ENCODE measurements at regions not wholly inside any gene's neighbourhood (a gene's known extent, or its start where the extent isn't known, plus 50 kb on each side); places are given as distances from the start of the nearest gene placed in this dataset.
"Not testable (repeated sequence)": the region's sequence is repeated elsewhere in the genome, so short reads cannot be mapped to it uniquely, and the experiment has no call there.

GRCh38 chr4:49218931-49219330, 232.9 kb downstream of the CWH43 start:
- Mint-ChIP-seq H3K9me3 (peaks cover 25 to 47% of the 10 kb centered on the region in 2 donors), H3K36me3 (peaks cover 26% of the 10 kb centered on the region)
- H3K4me1 Mint-ChIP-seq; H3K4me1 ChIP-seq (ENCODE audit: control insufficient read depth, insufficient read depth, low read length); H3K4me3 Mint-ChIP-seq; H3K27me3 ChIP-seq (ENCODE audit: control insufficient read depth, insufficient read depth, low read length); H3K4me3 ChIP-seq (ENCODE audit: low read length); intact Hi-C loops (cut with micrococcal nuclease); H3K27ac ChIP-seq (ENCODE audit: low read length); DNase-seq; H3K36me3 ChIP-seq (ENCODE audit: control insufficient read depth, insufficient read depth, low read length); H3K27me3 Mint-ChIP-seq (ENCODE audit: low read depth in 2 of 2); H3K27ac Mint-ChIP-seq; ATAC-seq: not testable (repeated sequence)
- peaks cover 13% of the 10 kb centered on the region for H3K9me3 ChIP-seq (ENCODE audit: control insufficient read depth, insufficient read depth, low read length)

GRCh38 chr4:49219489-49220225, 233.6 kb downstream of the CWH43 start:
- peaks cover 10% of the 10 kb centered on the region for H3K9me3 ChIP-seq (ENCODE audit: control insufficient read depth, insufficient read depth, low read length)
- H3K27ac ChIP-seq (ENCODE audit: low read length); intact Hi-C loops (cut with micrococcal nuclease); H3K36me3 ChIP-seq (ENCODE audit: control insufficient read depth, insufficient read depth, low read length); H3K4me3 Mint-ChIP-seq; DNase-seq; H3K4me1 ChIP-seq (ENCODE audit: control insufficient read depth, insufficient read depth, low read length); H3K4me3 ChIP-seq (ENCODE audit: low read length); H3K27me3 Mint-ChIP-seq (ENCODE audit: low read depth in 2 of 2); ATAC-seq; H3K27me3 ChIP-seq (ENCODE audit: control insufficient read depth, insufficient read depth, low read length); H3K27ac Mint-ChIP-seq; H3K4me1 Mint-ChIP-seq: not testable (repeated sequence)
- Mint-ChIP-seq H3K36me3 (peaks cover 26% of the 10 kb centered on the region), H3K9me3 (peaks cover 24 to 45% of the 10 kb centered on the region in 2 donors)
- 51% methylated on average over 4 of the region's 4 CpGs for WGBS (ENCODE audit: insufficient coverage)

- intact Hi-C loops (cut with micrococcal nuclease), result no loop called here
- 49% methylated on average over 4 of the region's 4 CpGs for WGBS (ENCODE audit: insufficient coverage)
Measured at GRCh38 chr4:49221209-49221608, 235.1 kb downstream of the CWH43 start.

GRCh38 chr4:49222810-49223209, 236.7 kb downstream of the CWH43 start:
- H3K27ac Mint-ChIP-seq; H3K4me1 Mint-ChIP-seq; H3K27me3 ChIP-seq (ENCODE audit: control insufficient read depth, insufficient read depth, low read length); H3K27me3 Mint-ChIP-seq (ENCODE audit: low read depth in 2 of 2); H3K4me1 ChIP-seq (ENCODE audit: control insufficient read depth, insufficient read depth, low read length); DNase-seq; H3K4me3 Mint-ChIP-seq; intact Hi-C loops (cut with micrococcal nuclease); H3K36me3 ChIP-seq (ENCODE audit: control insufficient read depth, insufficient read depth, low read length); H3K4me3 ChIP-seq (ENCODE audit: low read length); ATAC-seq; H3K9me3 ChIP-seq (ENCODE audit: control insufficient read depth, insufficient read depth, low read length); H3K27ac ChIP-seq (ENCODE audit: low read length): not testable (repeated sequence)
- Mint-ChIP-seq H3K36me3 (peaks cover 26% of the 10 kb centered on the region), H3K9me3 (peaks cover 20 to 35% of the 10 kb centered on the region in 2 donors)
- WGBS (ENCODE audit: insufficient coverage), result no CpG with 5 or more reads among the region's 1 CpG

More at GRCh38 chr4:49221209-49221608, 235.1 kb downstream of the CWH43 start:
- Mint-ChIP-seq H3K4me3 (no peak overlapping the region), H3K9me3 (peaks cover 20 to 41% of the 10 kb centered on the region in 2 donors), H3K27ac (no peak overlapping the region), H3K36me3 (peaks cover 26% of the 10 kb centered on the region), H3K27me3 (ENCODE audit: low read depth in 2 of 2) (no peaks in the 10 kb centered on the region), H3K4me1 (no peaks in the 10 kb centered on the region)
- no peak for DNase-seq
- H3K36me3 ChIP-seq (ENCODE audit: control insufficient read depth, insufficient read depth, low read length), result no peaks in the 10 kb centered on the region
- no peak overlapping the region for H3K27ac ChIP-seq (ENCODE audit: low read length)
- H3K27me3 ChIP-seq (ENCODE audit: control insufficient read depth, insufficient read depth, low read length), result no peaks in the 10 kb centered on the region
- TF ChIP-seq CTCF (IDR thresholded peaks at IDR 0.05), result no peak
- peaks cover 8% of the 10 kb centered on the region for H3K9me3 ChIP-seq (ENCODE audit: control insufficient read depth, insufficient read depth, low read length)
- no peaks in the 10 kb centered on the region for H3K4me1 ChIP-seq (ENCODE audit: control insufficient read depth, insufficient read depth, low read length)
- H3K4me3 ChIP-seq (ENCODE audit: low read length), result no peak overlapping the region
- ATAC-seq, result no peak

- H3K27me3 ChIP-seq (ENCODE audit: control insufficient read depth, insufficient read depth, low read length); ATAC-seq; H3K9me3 ChIP-seq (ENCODE audit: control insufficient read depth, insufficient read depth, low read length); H3K27ac Mint-ChIP-seq; H3K27me3 Mint-ChIP-seq (ENCODE audit: low read depth in 2 of 2); H3K4me1 ChIP-seq (ENCODE audit: control insufficient read depth, insufficient read depth, low read length); H3K4me3 ChIP-seq (ENCODE audit: low read length); DNase-seq; H3K4me3 Mint-ChIP-seq; H3K4me1 Mint-ChIP-seq; H3K27ac ChIP-seq (ENCODE audit: low read length); H3K36me3 ChIP-seq (ENCODE audit: control insufficient read depth, insufficient read depth, low read length); intact Hi-C loops (cut with micrococcal nuclease): not testable (repeated sequence)
- Mint-ChIP-seq H3K9me3 (peaks cover 16 to 19% of the 10 kb centered on the region in 2 donors), H3K36me3 (peaks cover 16% of the 10 kb centered on the region)
- 85% methylated on average over 6 of the region's 6 CpGs for WGBS (ENCODE audit: insufficient coverage)
Measured at GRCh38 chr4:49226216-49226866, 240.3 kb downstream of the CWH43 start.

GRCh38 chr4:49227941-49228340, 241.9 kb downstream of the CWH43 start:
- H3K9me3 Mint-ChIP-seq; ATAC-seq; H3K4me1 Mint-ChIP-seq; H3K4me3 ChIP-seq (ENCODE audit: low read length); H3K36me3 ChIP-seq (ENCODE audit: control insufficient read depth, insufficient read depth, low read length); H3K27me3 Mint-ChIP-seq (ENCODE audit: low read depth in 2 of 2); H3K4me1 ChIP-seq (ENCODE audit: control insufficient read depth, insufficient read depth, low read length); H3K36me3 Mint-ChIP-seq; H3K9me3 ChIP-seq (ENCODE audit: control insufficient read depth, insufficient read depth, low read length); H3K27ac ChIP-seq (ENCODE audit: low read length); intact Hi-C loops (cut with micrococcal nuclease); DNase-seq; H3K27ac Mint-ChIP-seq; H3K4me3 Mint-ChIP-seq; H3K27me3 ChIP-seq (ENCODE audit: control insufficient read depth, insufficient read depth, low read length): not testable (repeated sequence)
- WGBS (ENCODE audit: insufficient coverage), result 100% methylated on average over 1 of the region's 1 CpG

- DNase-seq; H3K36me3 Mint-ChIP-seq; intact Hi-C loops (cut with micrococcal nuclease); H3K27ac Mint-ChIP-seq; H3K4me3 ChIP-seq (ENCODE audit: low read length); H3K27me3 ChIP-seq (ENCODE audit: control insufficient read depth, insufficient read depth, low read length); H3K4me3 Mint-ChIP-seq; H3K4me1 ChIP-seq (ENCODE audit: control insufficient read depth, insufficient read depth, low read length); H3K36me3 ChIP-seq (ENCODE audit: control insufficient read depth, insufficient read depth, low read length); ATAC-seq; H3K9me3 ChIP-seq (ENCODE audit: control insufficient read depth, insufficient read depth, low read length); H3K27me3 Mint-ChIP-seq (ENCODE audit: low read depth in 2 of 2); H3K4me1 Mint-ChIP-seq; H3K27ac ChIP-seq (ENCODE audit: low read length); H3K9me3 Mint-ChIP-seq: not testable (repeated sequence)
- WGBS (ENCODE audit: insufficient coverage), result 42% methylated on average over 1 of the region's 1 CpG
Measured at GRCh38 chr4:49229243-49229642, 243.2 kb downstream of the CWH43 start.
